ENCODE measurements at regions not wholly inside any gene's neighbourhood (a gene's known extent, or its start where the extent isn't known, plus 50 kb on each side); places are given as distances from the start of the nearest gene placed in this dataset.

DNA sequence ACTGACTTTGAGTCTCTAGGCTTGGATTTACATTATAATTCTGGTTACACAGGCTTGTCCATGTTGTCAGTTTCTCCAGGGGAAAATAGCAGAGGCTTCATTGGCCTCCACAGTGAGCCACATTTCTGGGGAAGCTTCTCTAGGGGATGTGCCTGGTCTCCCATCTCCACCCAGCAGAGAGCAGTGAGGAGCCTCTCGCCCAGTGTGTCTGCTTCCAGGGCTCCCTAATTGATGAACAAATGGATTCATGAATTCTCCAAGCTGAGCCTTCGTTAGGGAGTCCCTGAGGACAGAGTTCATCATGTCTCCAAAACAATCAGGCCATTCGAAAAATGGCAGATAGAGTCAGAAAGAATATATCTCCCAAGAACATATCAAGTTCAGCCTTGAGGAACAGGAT, 162.4 kb upstream of the TOX3 start:
- TF ChIP-seq EZH2 (IDR thresholded peaks at IDR 0.05; ENCODE audit: insufficient read depth, low read length): no peak
- TF ChIP-seq, protein P1, sequence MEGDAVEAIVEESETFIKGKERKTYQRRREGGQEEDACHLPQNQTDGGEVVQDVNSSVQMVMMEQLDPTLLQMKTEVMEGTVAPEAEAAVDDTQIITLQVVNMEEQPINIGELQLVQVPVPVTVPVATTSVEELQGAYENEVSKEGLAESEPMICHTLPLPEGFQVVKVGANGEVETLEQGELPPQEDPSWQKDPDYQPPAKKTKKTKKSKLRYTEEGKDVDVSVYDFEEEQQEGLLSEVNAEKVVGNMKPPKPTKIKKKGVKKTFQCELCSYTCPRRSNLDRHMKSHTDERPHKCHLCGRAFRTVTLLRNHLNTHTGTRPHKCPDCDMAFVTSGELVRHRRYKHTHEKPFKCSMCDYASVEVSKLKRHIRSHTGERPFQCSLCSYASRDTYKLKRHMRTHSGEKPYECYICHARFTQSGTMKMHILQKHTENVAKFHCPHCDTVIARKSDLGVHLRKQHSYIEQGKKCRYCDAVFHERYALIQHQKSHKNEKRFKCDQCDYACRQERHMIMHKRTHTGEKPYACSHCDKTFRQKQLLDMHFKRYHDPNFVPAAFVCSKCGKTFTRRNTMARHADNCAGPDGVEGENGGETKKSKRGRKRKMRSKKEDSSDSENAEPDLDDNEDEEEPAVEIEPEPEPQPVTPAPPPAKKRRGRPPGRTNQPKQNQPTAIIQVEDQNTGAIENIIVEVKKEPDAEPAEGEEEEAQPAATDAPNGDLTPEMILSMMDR (IDR thresholded peaks at IDR 0.05; ENCODE audit: insufficient read depth, low read depth, low read length): no peak
- Mint-ChIP-seq H3K4me3 (ENCODE audit: unreplicated experiment) (no peak overlapping the region), H3K36me3 (ENCODE audit: low read depth, unreplicated experiment) (no peaks in the 10 kb centered on the region), H3K9me3 (ENCODE audit: unreplicated experiment) (no peaks in the 10 kb centered on the region), H3K4me1 (ENCODE audit: low read depth, unreplicated experiment) (no peaks in the 10 kb centered on the region), H3K27me3 (ENCODE audit: low read depth, unreplicated experiment) (peaks cover 10% of the 10 kb centered on the region), H3K27ac (ENCODE audit: unreplicated experiment) (no peak overlapping the region)
- no peak overlapping the region for H3K9ac ChIP-seq (ENCODE audit: low read length)
- no peaks in the 10 kb centered on the region for H3K27me3 ChIP-seq (ENCODE audit: insufficient read depth, low read length)
- H4K20me1 ChIP-seq (ENCODE audit: insufficient read depth, low read length): no peaks in the 10 kb centered on the region
- no peak overlapping the region for H3K27ac ChIP-seq (ENCODE audit: low read depth, low read length)
- no peak for FAIRE-seq
- DNase-seq (ENCODE audit: low read depth): no peak
- no peaks in the 10 kb centered on the region for H3K9me3 ChIP-seq (ENCODE audit: insufficient read depth, low read depth, low read length)
- no peaks in the 10 kb centered on the region for H3K36me3 ChIP-seq (ENCODE audit: insufficient read depth, low read length)
- H3K4me1 ChIP-seq (ENCODE audit: insufficient read depth, low read length): no peaks in the 10 kb centered on the region
- H3K79me2 ChIP-seq (ENCODE audit: insufficient read depth, low read length): no peaks in the 10 kb centered on the region
- no peak overlapping the region for H3K4me2 ChIP-seq (ENCODE audit: low read length)
- no peak overlapping the region for H2AFZ ChIP-seq (ENCODE audit: low read depth, low read length)
- H3K4me3 ChIP-seq (ENCODE audit: insufficient read depth, low read depth, low read length): no peak overlapping the region

DNA sequence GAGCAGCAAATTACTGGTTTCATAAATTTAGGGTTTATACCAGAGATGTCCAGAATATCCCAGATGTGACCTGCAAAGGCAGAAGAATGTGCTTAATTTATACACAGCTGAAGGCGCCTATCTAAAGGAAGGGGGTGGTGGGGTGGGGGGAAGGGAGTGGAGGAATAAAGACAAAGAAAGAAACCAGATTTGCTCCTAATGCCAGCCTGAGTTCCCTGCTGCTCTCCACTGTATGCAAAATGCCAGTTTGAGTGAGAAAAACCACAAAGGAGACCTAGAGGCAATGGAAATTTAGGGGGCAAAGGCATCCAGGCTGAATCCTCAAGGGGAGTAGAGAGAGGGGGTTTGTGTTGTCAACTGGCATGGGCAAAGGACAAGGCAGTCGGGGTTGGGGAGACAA, 161.5 kb upstream of the TOX3 start:
- Mint-ChIP-seq H3K27ac (ENCODE audit: unreplicated experiment) (no peak overlapping the region), H3K27me3 (ENCODE audit: low read depth, unreplicated experiment) (peaks cover 10% of the 10 kb centered on the region), H3K4me1 (ENCODE audit: low read depth, unreplicated experiment) (no peaks in the 10 kb centered on the region), H3K4me3 (ENCODE audit: unreplicated experiment) (no peak overlapping the region), H3K36me3 (ENCODE audit: low read depth, unreplicated experiment) (no peaks in the 10 kb centered on the region), H3K9me3 (ENCODE audit: unreplicated experiment) (no peaks in the 10 kb centered on the region)
- DNase-seq (ENCODE audit: low read depth) (no peak), FAIRE-seq (no peak)
- no peak for TF ChIP-seq EZH2 (IDR thresholded peaks at IDR 0.05; ENCODE audit: insufficient read depth, low read length)
- TF ChIP-seq, protein P1 (IDR thresholded peaks at IDR 0.05; ENCODE audit: insufficient read depth, low read depth, low read length): no peak
- no peak overlapping the region for H3K4me2 ChIP-seq (ENCODE audit: low read length)
- no peaks in the 10 kb centered on the region for H3K9me3 ChIP-seq (ENCODE audit: insufficient read depth, low read depth, low read length)
- no peak overlapping the region for H3K9ac ChIP-seq (ENCODE audit: low read length)
- no peaks in the 10 kb centered on the region for H3K36me3 ChIP-seq (ENCODE audit: insufficient read depth, low read length)
- H3K4me3 ChIP-seq (ENCODE audit: insufficient read depth, low read depth, low read length): no peak overlapping the region
- H3K4me1 ChIP-seq (ENCODE audit: insufficient read depth, low read length): no peaks in the 10 kb centered on the region
- no peaks in the 10 kb centered on the region for H4K20me1 ChIP-seq (ENCODE audit: insufficient read depth, low read length)
- H3K27me3 ChIP-seq (ENCODE audit: insufficient read depth, low read length): no peaks in the 10 kb centered on the region
- no peak overlapping the region for H3K27ac ChIP-seq (ENCODE audit: low read depth, low read length)
- H2AFZ ChIP-seq (ENCODE audit: low read depth, low read length): no peak overlapping the region
- no peaks in the 10 kb centered on the region for H3K79me2 ChIP-seq (ENCODE audit: insufficient read depth, low read length)

- Mint-ChIP-seq H3K4me3 (ENCODE audit: unreplicated experiment) (no peak overlapping the region), H3K27me3 (ENCODE audit: low read depth, unreplicated experiment) (peaks cover 10% of the 10 kb centered on the region), H3K4me1 (ENCODE audit: low read depth, unreplicated experiment) (no peaks in the 10 kb centered on the region), H3K36me3 (ENCODE audit: low read depth, unreplicated experiment) (no peaks in the 10 kb centered on the region), H3K9me3 (ENCODE audit: unreplicated experiment) (no peaks in the 10 kb centered on the region), H3K27ac (ENCODE audit: unreplicated experiment) (no peak overlapping the region)
- H3K79me2 ChIP-seq (ENCODE audit: insufficient read depth, low read length): no peaks in the 10 kb centered on the region
- no peaks in the 10 kb centered on the region for H3K4me1 ChIP-seq (ENCODE audit: insufficient read depth, low read length)
- TF ChIP-seq, protein P1 (IDR thresholded peaks at IDR 0.05; ENCODE audit: insufficient read depth, low read depth, low read length): no peak
- no peak for TF ChIP-seq EZH2 (IDR thresholded peaks at IDR 0.05; ENCODE audit: insufficient read depth, low read length)
- H2AFZ ChIP-seq (ENCODE audit: low read depth, low read length): no peak overlapping the region
- no peak for FAIRE-seq
- H3K9ac ChIP-seq (ENCODE audit: low read length): no peak overlapping the region
- no peak overlapping the region for H3K4me2 ChIP-seq (ENCODE audit: low read length)
- no peak overlapping the region for H3K27ac ChIP-seq (ENCODE audit: low read depth, low read length)
- no peaks in the 10 kb centered on the region for H3K9me3 ChIP-seq (ENCODE audit: insufficient read depth, low read depth, low read length)
- no peaks in the 10 kb centered on the region for H3K27me3 ChIP-seq (ENCODE audit: insufficient read depth, low read length)
- no peak overlapping the region for H3K4me3 ChIP-seq (ENCODE audit: insufficient read depth, low read depth, low read length)
- DNase-seq (ENCODE audit: low read depth): no peak
- no peaks in the 10 kb centered on the region for H3K36me3 ChIP-seq (ENCODE audit: insufficient read depth, low read length)
- H4K20me1 ChIP-seq (ENCODE audit: insufficient read depth, low read length): no peaks in the 10 kb centered on the region
Observed at GRCh38 chr16:52707676-52708337, 160.9 kb upstream of the TOX3 start.

All from astrocyte (in vitro differentiated cells and primary cell).